Middle frontal gyrus (tissue), 1 donor: ENCODE measurements at regions not wholly inside any gene's neighbourhood (a gene's known extent, or its start where the extent isn't known, plus 50 kb on each side); places are given as distances from the start of the nearest gene placed in this dataset.

Experiments
- DNase-seq: peaks from one replicate; pipeline ENCODE4 v3.0.0-alpha.2; 2015; ENCODE audit warnings: low spot score; ENCODE audit errors: extremely low spot score

DNA sequence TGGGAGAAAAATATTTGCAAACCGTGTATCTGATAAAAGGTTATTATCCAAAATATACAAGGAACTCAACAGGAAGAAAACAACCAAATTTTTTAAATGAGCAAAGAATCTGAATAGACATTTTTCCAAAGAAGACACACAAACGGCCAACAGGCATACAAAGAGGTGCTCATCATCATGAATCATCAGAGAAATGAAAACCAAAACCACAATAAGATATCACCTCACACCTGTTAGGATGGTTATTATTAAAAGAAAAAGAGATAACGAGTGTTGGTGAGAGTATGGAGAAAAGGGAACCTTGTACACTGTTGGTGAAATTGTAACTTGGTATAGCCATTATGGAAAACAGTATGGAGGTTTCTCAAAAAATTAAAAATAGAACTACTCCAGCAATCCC lies 463.3 kb downstream of the IRS1 start:
- no peak for DNase-seq

DNA sequence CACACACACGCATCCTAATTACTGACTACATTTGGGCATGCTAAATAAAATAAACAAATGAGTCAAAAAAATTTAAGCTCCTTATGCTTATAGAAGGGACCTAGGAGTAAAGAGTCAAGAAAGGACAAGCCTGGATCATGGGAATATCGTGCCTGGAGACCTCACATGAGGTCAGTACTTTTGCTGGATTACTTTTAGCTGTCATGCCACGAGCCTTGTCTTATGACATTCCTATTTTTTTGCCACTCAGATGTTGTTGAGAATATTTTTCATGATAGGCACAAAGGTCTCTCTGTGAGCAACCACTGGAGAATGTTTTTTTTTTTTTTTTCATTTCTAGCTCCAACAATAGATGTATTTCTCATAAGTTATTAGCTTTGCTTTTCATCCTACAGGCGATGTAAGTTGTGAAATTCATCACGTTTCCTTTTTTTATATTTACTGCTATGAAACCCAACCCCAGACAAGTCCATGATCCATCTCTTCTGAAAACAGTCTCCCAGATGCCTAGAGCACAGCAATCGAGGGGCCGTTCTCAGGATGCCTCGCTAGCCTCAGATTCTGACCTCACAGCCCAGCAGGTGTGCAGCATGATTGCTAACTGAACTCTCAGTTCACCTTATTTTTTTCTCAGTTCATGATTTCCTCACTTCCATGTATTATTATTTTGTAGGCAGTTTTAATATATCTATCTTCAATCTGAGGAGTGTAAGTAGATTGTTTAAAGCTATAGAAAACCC lies 464.5 kb downstream of the IRS1 start:
- DNase-seq, result no peak

DNA sequence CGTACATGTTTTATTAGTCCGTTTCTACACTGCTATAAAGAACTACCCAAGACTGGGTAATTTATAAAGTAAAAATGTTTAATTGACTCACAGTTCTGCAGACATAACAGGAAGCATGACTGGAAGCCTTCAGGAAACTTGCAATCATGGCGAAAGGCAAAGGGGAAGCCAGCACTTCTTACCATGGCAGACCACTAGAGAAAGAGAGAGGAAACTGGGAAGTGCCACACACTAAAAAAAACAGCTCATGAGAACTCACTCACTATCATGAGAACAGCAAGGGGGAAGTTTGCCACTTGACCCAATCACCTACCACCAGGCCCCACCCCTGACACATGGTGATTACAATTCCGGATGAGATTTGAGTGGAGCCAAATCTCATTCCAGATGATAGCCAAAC lies 466.2 kb downstream of the IRS1 start:
- no peak for DNase-seq

DNA sequence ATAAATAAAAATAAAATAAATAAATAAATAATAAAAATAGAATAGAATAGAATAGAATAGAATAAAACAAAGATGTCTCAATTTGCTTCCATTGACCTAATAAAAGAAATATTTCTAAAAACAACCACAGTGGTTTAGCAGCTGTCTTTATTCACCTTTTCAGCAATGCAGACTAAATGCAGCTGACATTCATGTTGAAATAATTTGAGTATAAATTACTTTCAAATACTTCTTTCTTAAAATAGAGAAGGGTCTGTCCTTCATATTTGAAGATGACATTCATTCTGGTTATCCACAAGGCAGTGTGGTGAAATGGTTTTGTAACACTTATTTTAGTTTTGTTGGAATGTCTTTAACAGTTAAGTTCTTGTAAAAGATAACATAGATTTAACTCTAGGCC lies 469.4 kb downstream of the IRS1 start:
- no peak for DNase-seq

DNA sequence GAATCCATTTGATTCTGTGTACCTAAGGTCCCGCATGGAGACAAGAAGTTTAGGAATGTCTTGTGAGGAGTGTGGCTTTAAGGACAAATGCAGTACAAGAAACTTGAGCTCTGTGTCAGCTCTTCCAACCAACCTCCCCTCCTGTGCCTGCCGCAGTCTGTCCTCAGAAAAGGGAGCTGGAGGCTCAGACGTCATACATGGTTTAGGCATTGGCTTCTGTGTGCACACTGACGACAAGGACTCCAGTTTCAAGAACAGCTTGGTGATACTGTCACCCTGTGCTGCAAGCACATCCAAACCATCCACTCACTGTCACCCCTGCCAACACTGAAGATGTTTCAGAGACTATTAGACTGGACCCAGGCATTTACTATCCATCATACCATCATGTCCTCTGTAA lies 470.4 kb downstream of the IRS1 start:
- DNase-seq, result no peak

DNA sequence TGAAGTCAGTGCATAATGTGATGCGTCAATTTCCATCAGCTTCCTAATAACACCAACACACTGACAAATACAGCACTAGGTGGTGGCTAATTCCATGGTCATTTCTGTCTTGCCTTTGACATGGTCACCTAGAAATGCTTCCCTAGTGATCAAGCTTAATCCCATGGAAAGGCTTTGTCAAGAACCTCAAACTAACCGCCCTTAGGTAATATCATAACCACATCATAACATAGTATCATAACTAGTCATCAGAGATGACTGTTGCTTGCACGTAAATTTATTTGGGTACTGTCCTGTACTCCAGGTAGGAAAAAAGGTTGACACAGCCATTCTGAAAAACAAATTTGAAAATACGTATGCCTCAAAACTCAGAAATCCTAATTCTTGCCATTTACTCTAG lies 471.8 kb downstream of the IRS1 start:
- DNase-seq, result no peak

DNA sequence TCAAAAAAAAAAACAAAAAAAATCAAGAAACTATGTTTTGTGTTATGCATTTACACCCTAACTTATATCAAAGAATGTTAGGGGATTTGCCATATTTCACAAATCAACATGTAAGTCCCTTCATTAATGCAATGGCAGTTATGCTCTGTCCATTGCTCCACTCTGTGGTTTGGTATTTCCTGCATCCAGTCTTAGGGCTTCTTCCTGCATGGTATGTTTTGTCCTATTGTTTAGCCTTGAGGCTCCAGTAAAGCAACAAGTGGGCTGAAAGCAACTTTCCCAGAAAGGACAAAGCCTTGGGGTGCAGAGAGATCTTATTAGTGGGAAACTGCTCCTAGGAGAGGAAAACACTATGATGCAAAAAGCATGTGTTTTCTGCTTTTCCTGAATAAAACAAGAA lies 474.1 kb downstream of the IRS1 start:
- DNase-seq, result no peak

DNA sequence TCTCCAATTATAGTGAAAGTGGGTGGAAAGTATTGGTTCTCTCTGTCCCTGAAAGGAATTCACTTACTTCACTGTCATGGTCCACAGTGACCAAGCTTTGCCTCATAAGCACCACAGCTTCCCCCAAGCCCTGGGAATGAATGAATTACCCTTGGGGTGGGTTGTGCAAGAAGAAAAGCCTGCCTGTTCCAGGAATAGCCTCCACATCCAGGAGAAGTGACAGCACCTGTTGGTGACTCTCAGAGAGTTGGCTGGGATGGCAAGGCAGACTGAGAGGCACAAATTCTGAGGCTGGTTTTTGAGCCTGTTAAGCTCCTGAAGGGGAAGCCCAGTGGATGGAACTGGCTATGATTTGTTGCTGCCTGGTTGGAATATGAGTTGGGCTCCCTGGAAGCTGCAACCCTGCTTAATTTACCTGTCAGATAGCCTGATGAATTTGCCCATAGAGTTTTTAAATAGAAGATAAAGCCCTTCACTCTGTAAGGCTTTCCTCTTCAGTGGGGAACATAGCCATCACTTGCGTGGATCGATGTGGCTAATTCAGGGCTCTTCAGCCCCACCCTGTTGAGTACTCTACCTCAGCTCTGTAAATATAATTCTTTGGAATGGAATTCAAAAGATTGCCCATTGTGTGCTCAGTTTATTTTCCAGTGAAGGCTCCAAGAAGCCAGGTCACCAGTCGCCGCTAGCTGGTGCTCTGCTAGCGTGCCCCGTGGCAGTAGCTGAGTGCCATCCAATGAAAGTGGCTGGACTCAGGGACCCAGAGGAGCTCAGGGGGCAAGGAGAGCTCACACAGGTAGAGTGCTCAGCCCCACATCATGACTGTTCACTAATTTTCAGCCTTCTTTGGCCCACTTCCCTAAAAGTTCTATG lies 479.3 kb downstream of the IRS1 start:
- DNase-seq, result no peak

DNA sequence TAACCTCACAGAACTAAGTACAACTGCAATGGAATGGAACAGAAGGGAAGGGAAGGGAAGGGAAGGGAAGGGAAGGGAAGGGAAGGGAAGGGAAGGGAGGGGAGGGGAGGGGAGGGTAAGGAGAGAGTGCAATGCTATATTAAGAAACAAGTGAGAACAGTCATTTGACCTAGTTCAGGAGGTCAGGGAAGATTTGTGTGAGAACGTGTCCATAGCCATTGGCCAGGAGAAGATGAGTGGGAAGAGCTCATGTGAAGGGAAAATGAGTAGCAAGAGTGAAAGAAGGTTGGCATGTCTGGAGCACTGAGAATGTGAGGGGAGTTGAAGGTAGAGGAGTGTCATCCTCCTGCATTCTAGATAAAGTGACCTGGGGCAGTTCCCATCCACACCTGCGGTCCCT lies 481.6 kb downstream of the IRS1 start:
- DNase-seq, result no peak

DNA sequence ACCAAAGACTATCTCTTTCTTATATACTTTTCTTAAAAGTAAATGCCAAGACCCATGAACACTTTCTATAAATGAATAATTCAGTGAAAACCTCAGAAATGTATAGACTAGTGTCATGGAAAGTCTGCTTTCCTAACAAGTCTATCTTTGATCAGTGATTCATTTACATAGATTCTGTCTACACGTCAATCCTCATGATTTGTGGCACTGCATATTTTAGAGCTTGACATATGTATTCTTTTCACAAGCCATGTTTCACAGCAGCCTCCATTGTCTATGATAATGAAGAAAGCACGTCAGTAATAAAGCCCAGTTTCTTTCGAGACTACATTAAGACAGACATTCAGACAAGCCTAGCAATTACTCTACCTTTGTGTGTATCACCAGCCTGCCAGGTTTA lies 486.6 kb downstream of the IRS1 start:
- no peak for DNase-seq

DNA sequence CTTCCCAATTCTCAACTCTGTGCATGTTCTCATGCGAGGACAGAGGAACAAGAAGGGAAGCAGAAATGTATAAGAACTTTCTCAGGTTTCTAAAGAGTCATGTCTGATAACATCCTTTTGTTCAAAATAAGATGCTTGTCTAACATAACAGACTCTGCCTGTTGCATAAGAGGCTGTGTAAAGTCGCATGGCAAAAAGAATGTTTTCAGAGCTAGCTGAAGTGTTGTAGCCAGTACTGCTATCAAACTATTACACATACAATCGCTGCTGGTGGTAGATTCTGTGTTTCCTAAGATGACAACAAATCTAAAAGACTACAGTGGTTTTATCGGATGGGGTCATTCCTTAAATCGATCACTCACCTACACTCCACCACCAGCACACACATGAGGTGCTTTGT lies 487.5 kb downstream of the IRS1 start:
- DNase-seq, result no peak

DNA sequence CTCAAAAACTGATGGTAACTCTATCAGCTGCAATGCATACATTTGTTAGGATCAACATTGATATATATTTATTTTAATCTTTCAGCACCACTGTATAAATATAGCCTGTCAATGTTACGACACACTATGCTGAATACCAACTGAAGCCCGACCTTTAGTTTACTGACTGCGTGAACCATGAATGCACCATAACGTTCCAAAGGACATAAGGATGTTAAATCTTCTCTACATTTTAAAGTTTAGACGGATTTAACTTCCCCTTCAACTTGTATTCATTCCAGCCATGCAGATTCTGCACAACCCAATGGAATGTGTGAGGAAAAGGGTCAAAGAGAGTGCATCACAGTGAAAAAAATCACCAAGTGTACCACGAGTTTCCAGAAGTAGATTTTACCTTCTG lies 489.5 kb downstream of the IRS1 start:
- DNase-seq, result no peak

DNA sequence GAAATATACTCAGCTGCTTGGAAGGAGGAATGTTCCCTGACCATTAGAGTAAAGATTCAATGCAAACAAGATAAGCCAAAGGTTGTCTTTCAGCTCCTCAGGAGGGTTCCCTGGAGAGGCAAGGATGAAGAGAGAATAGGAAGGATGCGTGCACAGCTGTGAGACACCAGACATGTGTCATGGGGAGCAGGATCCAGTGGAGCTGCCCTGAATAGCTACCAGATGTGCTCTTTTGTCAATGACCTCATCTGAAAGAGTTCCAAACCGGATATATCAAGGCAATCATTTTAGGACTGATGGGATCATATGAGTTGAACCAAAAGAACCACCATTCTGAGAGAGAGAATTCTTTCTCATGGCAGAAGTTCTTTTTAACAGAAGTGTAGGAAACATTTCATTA lies 490.6 kb downstream of the IRS1 start:
- DNase-seq, result no peak

DNA sequence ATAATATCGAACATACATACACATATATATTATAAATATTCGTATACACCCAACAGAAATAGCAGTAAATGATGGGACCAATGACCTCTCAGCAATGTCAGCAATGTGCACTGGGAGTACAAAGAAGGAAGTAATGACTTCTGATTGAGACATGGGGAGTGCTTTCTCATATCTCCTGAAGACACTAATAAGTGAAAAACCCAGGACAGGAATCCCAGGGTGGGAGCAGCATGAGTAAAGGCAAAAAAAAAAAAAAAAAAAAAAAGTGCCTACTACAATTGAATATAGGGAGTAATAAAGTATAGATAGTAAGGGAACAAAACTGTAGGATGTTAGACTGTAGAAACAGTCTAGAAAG lies 491.3 kb downstream of the IRS1 start:
- no peak for DNase-seq

DNA sequence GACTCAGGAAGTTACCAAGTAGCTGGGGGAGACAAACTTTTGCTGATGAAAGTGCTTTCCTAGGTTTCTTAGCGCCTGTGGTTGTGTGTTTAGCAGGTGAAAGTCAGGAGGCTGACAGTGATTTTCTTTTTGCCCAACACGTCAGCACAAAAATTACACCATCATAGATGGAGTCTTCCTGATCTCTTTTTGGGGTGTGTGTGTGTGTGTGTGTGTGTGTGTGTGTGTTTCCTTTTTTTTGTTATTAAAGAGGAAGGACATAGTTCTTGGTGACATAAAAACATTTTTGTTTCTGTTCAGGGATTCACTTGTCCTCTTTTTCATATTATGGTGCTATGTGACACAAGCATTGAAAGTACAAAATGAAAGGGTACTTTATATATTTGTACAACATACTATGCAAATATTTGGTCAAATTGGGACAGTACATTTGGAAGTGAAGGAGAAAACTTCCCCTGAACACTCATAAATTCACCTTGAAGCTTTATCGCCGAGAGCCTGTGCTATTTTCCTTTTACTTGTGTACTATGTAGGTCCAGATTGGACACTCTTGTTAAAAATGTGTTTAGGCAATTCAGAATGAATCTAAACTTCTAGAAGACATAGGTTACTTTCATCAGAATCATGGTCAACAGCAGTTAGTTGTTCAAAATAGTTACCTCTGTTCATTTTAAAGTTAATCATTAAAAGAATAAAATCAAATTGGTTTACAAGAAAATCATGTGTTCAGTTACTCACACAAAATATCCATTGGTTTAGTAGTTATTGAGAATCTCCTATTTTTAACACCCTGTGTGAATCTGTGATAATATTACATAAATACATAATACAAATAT lies 491.9 kb downstream of the IRS1 start:
- no peak for DNase-seq

DNA sequence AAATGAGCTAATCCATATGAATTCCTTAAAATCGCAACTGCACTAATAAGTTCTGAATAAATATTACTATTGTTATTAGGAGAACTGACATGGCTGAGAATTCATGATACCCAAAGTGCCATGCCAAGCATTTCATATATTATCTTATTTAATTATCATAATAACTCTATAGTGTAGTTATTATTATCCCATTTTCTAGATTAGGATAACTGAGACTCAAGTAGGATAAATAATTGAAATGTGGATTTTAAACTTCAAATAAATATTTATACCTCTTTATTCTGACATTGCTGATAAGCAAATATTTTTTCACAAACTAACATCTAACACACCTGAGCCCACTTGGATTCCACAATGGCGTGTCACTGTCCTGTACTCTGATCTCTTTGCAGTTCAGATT lies 492.7 kb downstream of the IRS1 start:
- DNase-seq, result no peak

DNA sequence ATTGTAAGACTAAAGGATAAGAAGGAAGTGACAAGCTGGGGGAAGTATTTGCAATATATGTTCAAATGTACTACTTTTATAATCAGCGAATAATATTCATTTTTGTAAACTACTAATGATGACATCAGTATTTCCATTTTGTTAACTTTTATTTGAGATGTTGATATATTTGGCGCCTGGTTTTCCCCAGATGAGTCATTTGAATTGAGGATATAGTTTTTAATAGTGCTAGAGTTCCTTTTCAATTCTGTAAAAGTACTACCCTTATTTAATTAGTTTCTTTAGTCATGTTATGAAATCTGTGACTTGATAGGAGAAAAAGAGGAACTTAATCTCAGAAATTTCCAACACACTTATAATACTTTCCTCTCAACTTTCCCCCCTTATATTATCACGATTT lies 495.3 kb downstream of the IRS1 start:
- DNase-seq, result no peak

DNA sequence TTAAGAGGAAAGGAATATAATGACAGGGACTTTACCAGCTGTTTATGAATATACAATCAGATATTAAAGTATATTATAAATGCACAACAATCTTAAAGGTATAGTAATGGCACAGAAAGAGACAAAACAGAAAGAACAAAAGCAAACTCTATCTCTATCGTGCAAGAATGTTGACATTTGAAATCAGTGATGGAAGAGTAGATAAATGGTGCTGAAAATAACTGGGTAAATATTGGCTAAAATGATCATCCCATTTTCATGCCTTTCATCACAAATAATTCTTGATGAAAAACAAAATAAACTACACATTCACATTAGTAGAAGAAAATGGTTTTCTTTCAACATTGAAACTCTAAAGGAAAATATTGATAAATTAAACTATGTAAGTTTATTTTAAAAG lies 495.9 kb downstream of the IRS1 start:
- no peak for DNase-seq

DNA sequence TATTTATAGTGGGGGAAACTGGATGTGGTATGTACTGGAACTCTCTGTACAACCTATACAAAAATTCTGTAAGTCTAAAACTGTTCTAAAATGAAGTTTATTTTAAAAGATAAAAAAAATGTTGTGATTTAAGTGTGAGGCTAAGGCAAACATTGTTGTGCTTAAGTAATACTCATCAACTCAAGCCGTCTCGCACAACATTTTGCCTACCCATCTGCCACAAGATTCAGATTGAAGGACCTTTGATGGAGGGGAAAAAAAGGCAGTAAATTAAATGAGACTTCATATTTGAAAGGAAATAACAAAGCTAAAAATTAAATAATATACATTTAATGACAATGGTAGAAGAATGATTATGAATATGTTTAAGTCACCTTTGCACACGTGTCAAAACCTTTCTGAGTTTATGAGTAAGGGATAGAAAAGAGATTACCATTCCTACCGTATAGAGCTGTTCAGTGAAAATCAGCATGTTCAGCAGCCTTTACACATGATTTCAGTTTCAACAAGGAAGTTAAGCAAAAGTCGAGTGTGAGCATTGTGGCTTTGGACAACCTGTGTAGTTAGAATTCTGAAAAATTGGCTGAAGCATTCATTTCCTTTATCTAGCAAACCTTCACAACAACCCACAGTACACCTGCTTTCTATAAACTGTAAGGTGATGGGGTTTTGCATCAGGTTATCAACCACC lies 499.3 kb downstream of the IRS1 start:
- DNase-seq, result no peak

DNA sequence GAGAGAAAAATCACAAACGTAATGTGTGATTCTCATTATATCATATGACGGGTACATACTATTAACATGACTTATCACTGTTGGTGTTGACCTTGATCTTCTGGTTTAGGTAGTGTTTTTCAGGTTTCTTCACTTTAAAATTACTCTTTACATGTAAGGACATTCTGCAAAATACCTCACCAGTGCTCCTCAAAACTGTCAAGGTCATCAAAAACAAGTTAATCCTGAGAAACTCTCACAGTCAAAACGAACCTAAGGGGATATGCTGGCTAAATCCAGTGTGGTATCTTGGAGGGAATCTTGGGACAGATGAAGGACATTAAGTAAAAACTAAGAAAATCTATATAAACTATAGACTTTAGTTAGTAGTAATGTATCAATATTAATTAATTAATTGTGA lies 499.8 kb downstream of the IRS1 start:
- DNase-seq, result no peak

DNA sequence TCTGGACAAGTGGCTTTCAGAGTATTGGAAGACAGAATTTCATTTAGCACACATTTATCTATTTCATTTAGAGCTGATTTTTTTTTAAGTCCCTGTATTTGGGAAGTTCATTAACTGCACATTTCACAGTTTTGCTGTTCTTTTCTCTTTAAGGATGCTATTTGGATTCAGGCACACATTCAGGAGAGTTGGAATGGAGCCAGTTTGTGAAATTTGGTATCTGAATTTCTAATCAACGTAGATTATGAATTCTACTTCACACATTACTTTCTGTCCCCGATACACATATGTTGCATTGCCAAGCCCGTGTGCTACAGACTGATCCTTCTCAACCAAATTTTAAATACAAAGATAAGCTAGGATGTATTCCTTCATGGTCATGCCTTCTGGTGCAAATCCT lies 503.9 kb downstream of the IRS1 start:
- DNase-seq, result no peak

DNA sequence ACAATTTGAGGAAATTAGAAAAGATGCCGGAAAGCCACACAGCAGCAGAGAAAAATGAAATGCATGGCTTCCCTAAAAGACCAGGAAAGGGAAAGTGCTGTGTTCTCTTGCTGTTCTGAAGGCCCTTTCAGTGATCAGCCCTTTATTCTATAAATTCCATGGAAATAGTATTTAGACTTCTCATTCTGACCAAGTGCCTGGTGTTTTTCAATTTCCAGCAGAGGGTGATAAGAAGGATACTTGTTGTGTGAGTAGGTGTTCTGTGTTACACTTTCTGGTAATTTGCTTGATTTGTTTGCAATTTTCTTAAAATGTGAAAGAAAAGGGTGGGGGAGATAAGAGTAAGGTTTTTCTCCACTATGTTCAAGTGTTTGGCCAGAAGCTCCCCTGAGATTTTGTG lies 504.5 kb downstream of the IRS1 start:
- no peak for DNase-seq
